Panc1 (cell line): ENCODE measurements at regions not wholly inside any gene's neighbourhood (a gene's known extent, or its start where the extent isn't known, plus 50 kb on each side); places are given as distances from the start of the nearest gene placed in this dataset.

ENCODE experiments used
- ATAC-seq: fragments of 200-7000 bp; cut with Tn5 transposase; 2 replicates; pipeline ENCODE4 v1.9.1; 2020; ENCODE audit warnings: mild to moderate bottlenecking, moderate library complexity
- BruUV-seq: library from RNA; stranded (reverse); fragments of 400-500 nt; replicated peaks from 2 replicates; lab custom pipeline; 2021; lab: Mats Ljungman, UMichigan
- CTCF ChIA-PET: fragments of 300-600 bp; sonication (Branson Sonifier 250); formaldehyde crosslinking; loops from one replicate; lab custom pipeline; 2022; ENCODE audit warnings: antibody characterized with exemption; lab: Charles Lee
- POLR2A ChIA-PET: fragments of 300-600 bp; sonication (Branson Sonifier 250); formaldehyde crosslinking; loops from one replicate; lab custom pipeline; 2022; ENCODE audit warnings: antibody characterized with exemption; lab: Charles Lee
- DNase-seq: peaks from one replicate; pipeline ENCODE4 v3.0.0-alpha.2; 2010; ENCODE audit warnings: low read depth, low spot score
- H3K27ac ChIP-seq: 2 replicates; pipeline ENCODE4 v1.5.1; 2011; ENCODE audit warnings: mild to moderate bottlenecking, low read length, inconsistent platforms
- H3K27me3 ChIP-seq: fragments of 200-500 bp; sonication (Bioruptor generic); 2 replicates; pipeline ENCODE4 v1.6.0; 2014; ENCODE audit warnings: low read length, inconsistent platforms; ENCODE audit not compliant: control insufficient read depth, insufficient read depth
- H3K36me3 ChIP-seq: fragments of 200-500 bp; sonication (Bioruptor generic); 2 replicates; pipeline ENCODE4 v1.5.1; 2014; ENCODE audit warnings: inconsistent platforms, mild to moderate bottlenecking, low read length, moderate library complexity; ENCODE audit not compliant: control insufficient read depth, insufficient read depth
- H3K4me1 ChIP-seq: 2 replicates; pipeline ENCODE4 v1.5.1; 2011; ENCODE audit warnings: inconsistent platforms, mild to moderate bottlenecking, low read length, moderate library complexity; ENCODE audit not compliant: control insufficient read depth, insufficient read depth
- H3K4me3 ChIP-seq, 2 experiments: 2 replicates each; pipeline ENCODE4 v1.5.1; 2011 to 2012; ENCODE audit warnings: low read depth in 2 of 2, low read length in 2 of 2, mild to moderate bottlenecking in 2 of 2, inconsistent platforms in 1 of 2, moderate library complexity in 1 of 2
- H3K9me3 ChIP-seq: fragments of 200-500 bp; sonication (Bioruptor generic); 2 replicates; pipeline ENCODE4 v1.5.1; 2014; ENCODE audit warnings: low read depth, mild to moderate bottlenecking, inconsistent platforms, low read length, moderate library complexity; ENCODE audit not compliant: control insufficient read depth, insufficient read depth
- POLR2AphosphoS5 ChIP-seq: IDR thresholded peaks from 2 replicates; pipeline ENCODE4 v1.6.1; 2012; ENCODE audit warnings: mild to moderate bottlenecking, low read depth, low read length, moderate library complexity
- SIN3A ChIP-seq: IDR thresholded peaks from 2 replicates; pipeline ENCODE4 v1.6.1; 2012; ENCODE audit warnings: low read depth, mild to moderate bottlenecking, low read length, moderate library complexity, borderline replicate concordance; ENCODE audit not compliant: insufficient read depth
- TCF7L2 ChIP-seq: IDR thresholded peaks from 2 replicates; pipeline ENCODE4 v1.6.1; 2011; ENCODE audit warnings: mild to moderate bottlenecking, low read depth, low read length, inconsistent platforms
- in situ Hi-C: cut with HindIII; loops from 2 replicates; pipeline ENCODE4 v1.10.0; 2016; ENCODE audit warnings: low sequenced_read_pairs, low pct_unique_long_range_greater_than_20kb
- intact Hi-C: fragments of 100-400 bp; cut with micrococcal nuclease; formaldehyde crosslinking; loops from one replicate; pipeline ENCODE4 v1.10.0; 2022; ENCODE audit not compliant: unreplicated experiment
- TF ChIP-seq, protein P1 (sequence below), 2 experiments: IDR thresholded peaks; 2 replicates each; pipeline ENCODE4 v1.6.1; 2011 to 2012; ENCODE audit warnings: low read depth in 2 of 2, control low read depth in 1 of 2, low read length in 1 of 2, mild to moderate bottlenecking in 1 of 2, moderate library complexity in 1 of 2; ENCODE audit not compliant: insufficient read depth in 1 of 2
- TF ChIP-seq, protein P2 (sequence below): fragments of 450-650 bp; IDR thresholded peaks from 2 replicates; pipeline ENCODE4 v1.5.1; 2017; ENCODE audit warnings: mild to moderate bottlenecking

- CTCF ChIA-PET = no interaction called here
- POLR2A ChIA-PET = no interaction called here
- BruUV-seq = no TSS peak
Observed at GRCh38 chr3:168495932-168496331, 400.2 kb upstream of the GOLIM4 start.

GRCh38 chr3:168495270-168495669 lies 399.5 kb upstream of the GOLIM4 start:
- H3K9me3 ChIP-seq = 0 out of 2 replicates have a peak, but pooled peaks cover 4% of the 10 kb centered on the region
- no peaks in the 10 kb centered on the region for H3K27me3 ChIP-seq
- ChIA-PET CTCF (no interaction called here), POLR2A (no interaction called here)
- no peak for ATAC-seq
- intact Hi-C loops (no loop called here), in situ Hi-C loops (no loop called here)
- no peak overlapping the region for H3K4me3 ChIP-seq
- BruUV-seq = no TSS peak
- H3K36me3 ChIP-seq = no peaks in the 10 kb centered on the region
- H3K4me1 ChIP-seq = no peaks in the 10 kb centered on the region
- H3K27ac ChIP-seq = no peak overlapping the region
- DNase-seq = no peak
- TF ChIP-seq, protein P1, sequence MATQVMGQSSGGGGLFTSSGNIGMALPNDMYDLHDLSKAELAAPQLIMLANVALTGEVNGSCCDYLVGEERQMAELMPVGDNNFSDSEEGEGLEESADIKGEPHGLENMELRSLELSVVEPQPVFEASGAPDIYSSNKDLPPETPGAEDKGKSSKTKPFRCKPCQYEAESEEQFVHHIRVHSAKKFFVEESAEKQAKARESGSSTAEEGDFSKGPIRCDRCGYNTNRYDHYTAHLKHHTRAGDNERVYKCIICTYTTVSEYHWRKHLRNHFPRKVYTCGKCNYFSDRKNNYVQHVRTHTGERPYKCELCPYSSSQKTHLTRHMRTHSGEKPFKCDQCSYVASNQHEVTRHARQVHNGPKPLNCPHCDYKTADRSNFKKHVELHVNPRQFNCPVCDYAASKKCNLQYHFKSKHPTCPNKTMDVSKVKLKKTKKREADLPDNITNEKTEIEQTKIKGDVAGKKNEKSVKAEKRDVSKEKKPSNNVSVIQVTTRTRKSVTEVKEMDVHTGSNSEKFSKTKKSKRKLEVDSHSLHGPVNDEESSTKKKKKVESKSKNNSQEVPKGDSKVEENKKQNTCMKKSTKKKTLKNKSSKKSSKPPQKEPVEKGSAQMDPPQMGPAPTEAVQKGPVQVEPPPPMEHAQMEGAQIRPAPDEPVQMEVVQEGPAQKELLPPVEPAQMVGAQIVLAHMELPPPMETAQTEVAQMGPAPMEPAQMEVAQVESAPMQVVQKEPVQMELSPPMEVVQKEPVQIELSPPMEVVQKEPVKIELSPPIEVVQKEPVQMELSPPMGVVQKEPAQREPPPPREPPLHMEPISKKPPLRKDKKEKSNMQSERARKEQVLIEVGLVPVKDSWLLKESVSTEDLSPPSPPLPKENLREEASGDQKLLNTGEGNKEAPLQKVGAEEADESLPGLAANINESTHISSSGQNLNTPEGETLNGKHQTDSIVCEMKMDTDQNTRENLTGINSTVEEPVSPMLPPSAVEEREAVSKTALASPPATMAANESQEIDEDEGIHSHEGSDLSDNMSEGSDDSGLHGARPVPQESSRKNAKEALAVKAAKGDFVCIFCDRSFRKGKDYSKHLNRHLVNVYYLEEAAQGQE (IDR thresholded peaks at IDR 0.05; ENCODE audit: insufficient read depth in 1 of 2, low read depth in 2 of 2, low read length in 1 of 2) = no peak
- TF ChIP-seq, protein P2, sequence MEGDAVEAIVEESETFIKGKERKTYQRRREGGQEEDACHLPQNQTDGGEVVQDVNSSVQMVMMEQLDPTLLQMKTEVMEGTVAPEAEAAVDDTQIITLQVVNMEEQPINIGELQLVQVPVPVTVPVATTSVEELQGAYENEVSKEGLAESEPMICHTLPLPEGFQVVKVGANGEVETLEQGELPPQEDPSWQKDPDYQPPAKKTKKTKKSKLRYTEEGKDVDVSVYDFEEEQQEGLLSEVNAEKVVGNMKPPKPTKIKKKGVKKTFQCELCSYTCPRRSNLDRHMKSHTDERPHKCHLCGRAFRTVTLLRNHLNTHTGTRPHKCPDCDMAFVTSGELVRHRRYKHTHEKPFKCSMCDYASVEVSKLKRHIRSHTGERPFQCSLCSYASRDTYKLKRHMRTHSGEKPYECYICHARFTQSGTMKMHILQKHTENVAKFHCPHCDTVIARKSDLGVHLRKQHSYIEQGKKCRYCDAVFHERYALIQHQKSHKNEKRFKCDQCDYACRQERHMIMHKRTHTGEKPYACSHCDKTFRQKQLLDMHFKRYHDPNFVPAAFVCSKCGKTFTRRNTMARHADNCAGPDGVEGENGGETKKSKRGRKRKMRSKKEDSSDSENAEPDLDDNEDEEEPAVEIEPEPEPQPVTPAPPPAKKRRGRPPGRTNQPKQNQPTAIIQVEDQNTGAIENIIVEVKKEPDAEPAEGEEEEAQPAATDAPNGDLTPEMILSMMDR = no peak

More at GRCh38 chr3:168495932-168496331, 400.2 kb upstream of the GOLIM4 start:
- H3K9me3 ChIP-seq = 0 out of 2 replicates have a peak, but pooled peaks cover 4% of the 10 kb centered on the region
- in situ Hi-C loops (no loop called here), intact Hi-C loops (no loop called here)
- DNase-seq (no peak), ATAC-seq (no peak)
- H3K4me1 ChIP-seq = no peaks in the 10 kb centered on the region
- no peaks in the 10 kb centered on the region for H3K27me3 ChIP-seq
- no peak for TF ChIP-seq POLR2AphosphoS5
- no peak for TF ChIP-seq SIN3A
- TF ChIP-seq, protein P1 (IDR thresholded peaks at IDR 0.05; ENCODE audit: insufficient read depth in 1 of 2, low read depth in 2 of 2, low read length in 1 of 2) = no peak
- TF ChIP-seq, protein P2 = no peak
- no peak for TF ChIP-seq TCF7L2
- no peaks in the 10 kb centered on the region for H3K36me3 ChIP-seq
- H3K27ac ChIP-seq = no peak overlapping the region
- H3K4me3 ChIP-seq = no peak overlapping the region
